HG02852 (cell line): ENCODE measurements at regions not wholly inside any gene's neighbourhood (a gene's known extent, or its start where the extent isn't known, plus 50 kb on each side); places are given as distances from the start of the nearest gene placed in this dataset.

ENCODE experiments used
- ATAC-seq: cut with Tn5 transposase; IDR thresholded peaks from one replicate; pipeline ENCODE4 v1.9.1; 2021; ENCODE audit warnings: mild to moderate bottlenecking, moderate library complexity; ENCODE audit not compliant: unreplicated experiment

DNA sequence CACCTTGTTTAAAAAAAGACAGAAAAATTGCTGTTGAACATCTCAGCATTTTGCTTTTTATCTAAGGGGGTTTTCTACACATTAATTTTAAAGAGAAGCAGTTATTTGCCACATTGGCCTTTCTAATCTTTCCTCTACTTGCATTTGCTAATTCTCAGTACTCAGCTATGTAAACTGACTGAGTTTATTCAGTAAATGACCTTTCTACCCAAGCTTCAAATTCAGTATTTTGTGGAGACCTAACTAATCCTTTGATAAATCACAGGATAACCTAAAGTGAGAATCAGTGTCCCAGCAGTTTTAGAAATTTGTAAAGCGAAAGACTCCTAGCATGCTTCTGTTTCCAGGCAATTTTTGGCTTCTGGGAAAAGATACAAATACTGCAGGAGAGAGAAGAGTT is 288.4 kb downstream of the ASXL3 start:
- no peak for ATAC-seq

DNA sequence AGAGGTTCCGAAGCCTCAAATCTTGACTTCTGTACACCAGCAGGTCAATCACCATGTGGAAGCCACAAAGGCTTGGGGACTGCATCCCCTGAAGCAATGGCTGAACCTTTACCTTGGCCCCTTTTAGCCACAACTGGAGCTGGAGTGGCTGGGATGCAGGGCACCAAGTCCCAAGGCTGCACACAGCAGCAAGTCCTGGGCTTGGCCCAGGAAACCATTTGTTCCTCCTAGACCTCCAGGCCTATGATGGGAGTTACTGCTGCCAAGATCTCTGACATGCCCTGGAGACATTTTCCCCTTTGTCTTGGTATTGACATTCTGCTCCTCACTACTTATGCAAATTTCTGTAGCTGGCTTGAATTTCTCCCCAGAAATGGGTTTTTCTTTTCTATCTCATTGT is 285.9 kb downstream of the ASXL3 start:
- ATAC-seq, result no peak

DNA sequence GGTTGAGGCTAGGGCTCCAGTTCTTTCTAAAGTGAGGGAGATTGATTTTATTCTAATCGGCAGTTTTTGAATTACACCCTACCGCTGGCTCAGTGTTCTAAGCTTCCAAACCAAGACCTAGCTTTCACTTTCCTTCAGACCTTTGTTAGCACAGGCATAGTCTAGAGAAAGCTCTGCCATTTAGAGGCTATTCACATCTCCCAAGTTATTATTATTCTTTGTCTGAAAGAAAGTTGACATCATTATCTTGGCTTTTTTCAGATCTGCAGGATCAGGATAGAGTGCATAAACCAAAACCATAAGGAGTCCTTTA is 276.8 kb downstream of the ASXL3 start:
- ATAC-seq, result no peak

DNA sequence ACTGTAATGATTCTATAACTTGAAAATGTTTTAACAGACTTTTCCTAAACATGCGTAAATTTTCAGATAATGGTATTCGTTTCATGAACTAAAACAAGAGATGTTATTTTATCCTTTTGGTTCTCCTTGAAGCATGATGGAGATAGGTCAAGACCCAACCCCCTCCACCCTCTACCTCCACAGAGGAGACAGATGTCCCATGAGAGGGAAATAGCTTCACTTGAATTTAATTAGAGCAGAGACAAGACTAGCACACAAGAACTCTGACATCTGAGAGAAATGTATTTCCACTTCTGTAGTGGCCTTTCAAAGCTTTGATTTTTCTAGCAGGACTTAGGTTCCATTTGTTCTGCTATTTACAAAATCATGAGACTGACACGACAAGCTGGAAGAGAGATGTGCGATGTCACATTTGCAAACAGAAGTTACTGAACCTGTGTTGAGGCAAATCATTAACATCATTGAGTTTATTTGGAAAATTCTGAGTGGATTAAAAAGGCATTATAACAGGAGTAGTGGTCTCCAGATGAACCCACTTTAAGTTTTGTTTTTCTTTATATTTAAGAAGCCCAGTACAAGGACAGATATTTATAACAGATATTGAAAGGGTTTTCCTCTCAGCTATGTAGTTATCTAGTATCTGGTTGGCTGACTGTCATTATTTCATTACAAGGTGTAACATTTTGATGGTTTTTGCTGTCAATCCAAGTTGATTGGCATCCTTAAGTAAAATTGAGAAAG is 276.2 kb downstream of the ASXL3 start:
- ATAC-seq, result no peak

DNA sequence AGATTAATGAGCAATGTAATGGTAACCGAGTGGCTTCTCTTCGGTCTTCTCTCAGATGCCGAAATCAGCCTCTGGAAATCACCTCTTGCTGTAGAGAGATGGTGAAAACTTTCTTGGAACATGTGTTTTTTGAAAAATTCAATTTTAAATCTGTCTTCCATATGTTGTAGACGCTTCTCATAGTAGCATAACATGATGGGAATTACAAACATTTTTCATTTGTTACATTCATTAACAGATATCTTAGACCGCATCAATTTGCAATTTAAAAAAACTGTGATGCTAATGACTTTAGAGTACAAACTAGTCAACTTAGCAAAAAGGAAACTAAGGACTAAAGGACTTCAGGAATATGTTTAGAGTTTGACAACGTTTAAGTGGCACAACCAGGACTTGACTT is 275.2 kb downstream of the ASXL3 start:
- ATAC-seq, result no peak

DNA sequence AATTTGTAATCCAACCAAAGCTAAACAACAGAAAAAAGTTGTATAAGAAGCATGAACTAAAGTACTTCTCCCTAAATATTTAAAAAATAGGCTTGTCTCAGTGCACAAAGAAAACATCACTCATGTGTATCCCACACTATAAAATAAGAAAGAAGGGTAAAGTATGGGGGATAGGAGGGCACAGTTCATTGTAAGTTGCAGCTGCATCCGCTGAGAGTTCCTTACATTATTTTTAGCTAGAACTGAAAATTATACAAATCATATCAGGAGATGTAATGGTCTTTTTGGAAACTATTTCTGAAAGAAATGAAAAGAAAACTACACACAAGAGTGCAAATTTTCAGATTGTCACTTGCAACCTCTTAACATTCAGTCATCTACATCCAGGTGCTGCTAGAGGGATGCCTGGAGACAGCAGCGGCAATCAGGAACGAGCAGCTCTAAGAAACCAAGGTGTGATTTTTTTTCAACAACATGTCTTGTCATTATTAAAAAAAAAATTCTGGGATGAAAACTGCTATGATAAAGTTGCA is 273.6 kb downstream of the ASXL3 start:
- no peak for ATAC-seq

DNA sequence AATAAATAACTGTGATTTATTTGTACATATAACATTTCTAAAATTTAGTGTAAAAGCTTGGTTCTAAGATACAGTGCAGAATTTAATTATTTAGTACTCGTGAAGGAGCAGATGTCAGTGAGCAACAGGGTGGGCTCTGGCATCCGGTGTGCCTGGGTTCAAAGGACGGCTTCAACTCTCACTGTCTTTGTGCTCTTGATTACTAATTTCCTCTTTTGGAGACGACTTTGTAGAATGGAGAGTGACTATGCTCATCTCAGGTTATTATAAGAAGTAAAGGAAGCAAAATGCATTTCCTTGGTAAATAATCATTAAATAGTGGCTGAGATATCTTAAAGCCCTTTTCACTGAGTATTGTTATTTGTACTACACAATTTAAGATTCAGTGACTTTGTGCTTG is 271.7 kb downstream of the ASXL3 start:
- ATAC-seq, result no peak

DNA sequence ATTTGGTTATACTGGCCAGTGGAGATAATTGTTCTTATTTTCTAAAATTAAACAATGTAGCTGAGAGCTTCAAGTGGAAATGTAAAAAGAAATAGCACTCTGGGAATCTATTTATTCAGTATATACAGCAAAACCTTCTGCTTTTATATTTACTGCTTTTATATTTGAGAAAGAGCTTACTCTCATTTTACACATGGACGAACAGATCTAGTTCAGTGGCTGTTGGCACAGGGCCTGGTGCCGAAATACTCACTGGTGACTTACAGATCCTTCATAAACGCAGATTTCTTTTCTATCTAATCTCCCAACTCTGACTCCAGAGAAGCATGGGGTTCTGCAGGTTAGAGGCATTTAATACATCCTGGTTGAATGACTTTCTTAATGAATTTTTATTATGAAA is 266.2 kb downstream of the ASXL3 start:
- ATAC-seq, result no peak

DNA sequence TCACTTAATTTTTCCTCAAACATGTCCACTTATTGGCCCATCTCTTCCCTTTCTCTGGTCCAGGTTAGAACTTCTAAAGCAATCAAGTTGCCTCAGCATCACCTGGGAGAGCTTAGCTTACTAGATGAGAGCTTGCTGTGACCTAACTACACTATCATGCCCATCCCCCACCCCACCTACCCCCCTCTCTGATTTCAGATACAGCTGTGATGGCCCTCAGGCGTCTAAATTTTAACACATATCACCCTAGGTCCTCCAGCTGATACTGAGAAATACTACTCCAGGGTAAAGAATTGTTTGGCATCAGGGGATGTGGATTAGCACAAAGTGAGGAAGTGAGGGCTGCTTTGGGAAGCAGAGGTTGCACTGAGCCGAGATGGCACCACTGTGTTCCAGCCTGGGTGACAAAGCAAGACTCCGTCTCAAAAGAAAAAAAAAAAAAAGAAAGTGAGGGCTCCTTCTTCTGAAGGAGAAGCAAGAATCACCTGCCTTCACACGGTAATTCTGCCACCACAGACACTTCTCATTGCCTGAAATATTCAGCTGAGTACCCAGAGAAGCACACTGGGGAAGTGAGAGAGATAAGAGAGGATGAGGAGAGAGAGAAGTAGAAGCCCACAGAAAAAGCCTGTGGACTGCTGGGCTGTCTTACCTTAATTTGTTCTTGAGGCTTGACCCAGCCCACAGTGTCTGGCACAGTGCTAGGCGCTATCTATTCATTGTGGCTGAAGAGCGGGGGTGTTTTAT is 263.4 kb downstream of the ASXL3 start:
- no peak for ATAC-seq

DNA sequence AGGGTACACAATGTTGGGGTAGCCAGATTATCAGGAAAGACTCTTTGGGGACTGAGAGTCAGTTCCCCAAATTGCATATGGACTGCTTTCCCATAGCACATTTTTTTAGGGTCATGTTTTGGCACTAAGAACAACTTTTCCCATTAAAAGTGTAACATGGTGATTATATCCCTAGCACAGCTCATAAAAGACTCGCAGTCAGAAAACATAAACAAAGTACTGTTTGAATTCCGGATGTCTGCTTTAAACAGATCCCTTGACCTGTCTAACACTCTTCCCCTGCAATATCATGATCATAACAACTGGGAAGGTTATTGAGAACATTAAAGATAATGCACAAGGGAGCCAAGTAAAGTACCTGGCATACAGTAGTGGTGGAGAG is 262.2 kb downstream of the ASXL3 start:
- no peak for ATAC-seq

DNA sequence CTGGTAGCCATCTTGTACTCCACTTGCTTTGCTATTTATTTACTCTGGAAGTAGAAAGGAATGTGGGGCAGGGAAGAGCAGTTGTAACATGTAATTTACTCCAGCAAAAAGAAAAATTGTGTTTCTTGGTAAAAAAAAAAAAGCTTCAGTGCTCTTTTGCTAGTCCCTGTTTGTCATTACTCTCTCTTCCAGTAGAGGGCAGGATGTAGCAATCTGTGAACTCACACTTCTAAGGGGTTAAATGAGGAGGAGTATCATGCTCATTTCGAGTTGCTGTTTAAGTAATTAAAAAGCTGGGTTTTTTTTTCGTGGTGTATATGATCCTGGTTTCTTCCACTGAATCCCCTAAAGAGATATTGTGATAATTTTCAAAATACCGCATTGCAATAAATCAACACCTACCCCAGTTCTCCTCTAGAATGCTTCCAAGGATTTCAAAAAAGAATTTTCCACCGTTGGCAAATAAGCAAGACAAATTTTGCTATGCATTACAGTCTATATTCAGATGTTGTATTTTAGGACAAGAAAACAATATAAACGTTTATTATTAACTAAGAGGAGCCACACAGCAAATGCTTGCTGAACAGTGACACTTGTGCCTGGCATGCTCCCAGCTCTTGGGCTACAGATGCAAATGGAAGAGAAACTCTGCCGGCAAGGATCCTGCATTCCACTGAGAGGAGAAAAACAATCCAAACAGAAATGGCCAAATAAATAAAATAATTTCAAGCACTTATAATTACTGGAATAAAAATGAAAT is 261.6 kb downstream of the ASXL3 start:
- peak; percentile 87 for ATAC-seq

DNA sequence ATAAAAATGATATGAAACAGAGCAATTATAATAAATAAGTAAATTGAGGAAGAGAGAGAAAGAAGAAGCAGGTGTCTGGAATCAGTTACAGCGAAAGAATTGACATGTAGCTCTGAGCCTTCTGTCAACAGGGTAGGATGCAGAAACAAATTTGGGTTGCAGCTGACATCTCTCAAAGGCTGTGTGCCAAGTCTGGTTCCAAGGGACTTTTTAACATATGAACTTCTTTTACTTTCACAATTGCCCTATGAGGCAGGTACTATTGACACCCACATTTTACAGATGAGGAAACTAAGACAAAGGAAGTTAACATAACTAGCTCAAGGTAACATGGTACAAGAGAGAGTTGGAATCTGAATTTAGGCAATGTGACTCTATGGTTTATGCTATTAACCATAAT is 260.0 kb downstream of the ASXL3 start:
- no peak for ATAC-seq

DNA sequence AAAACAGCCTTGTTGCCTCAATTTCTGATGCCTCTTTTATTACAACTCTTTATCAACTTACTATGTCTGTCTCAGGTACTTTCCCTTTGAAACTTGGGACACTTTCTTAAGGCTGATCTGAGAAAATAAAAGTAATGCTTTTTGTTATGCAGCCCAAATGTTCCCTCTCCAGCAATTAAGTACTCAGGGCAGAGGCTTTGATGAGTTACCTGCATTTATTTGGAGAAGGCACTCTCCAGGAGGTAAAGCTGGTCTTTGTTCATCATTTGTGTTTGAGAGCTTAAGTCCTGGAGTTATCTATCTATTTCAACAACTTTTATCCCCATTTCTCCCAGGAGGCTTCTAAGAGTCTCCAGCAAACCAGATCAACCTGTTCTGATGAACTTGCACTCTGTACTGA is 259.2 kb downstream of the ASXL3 start:
- ATAC-seq, result no peak

DNA sequence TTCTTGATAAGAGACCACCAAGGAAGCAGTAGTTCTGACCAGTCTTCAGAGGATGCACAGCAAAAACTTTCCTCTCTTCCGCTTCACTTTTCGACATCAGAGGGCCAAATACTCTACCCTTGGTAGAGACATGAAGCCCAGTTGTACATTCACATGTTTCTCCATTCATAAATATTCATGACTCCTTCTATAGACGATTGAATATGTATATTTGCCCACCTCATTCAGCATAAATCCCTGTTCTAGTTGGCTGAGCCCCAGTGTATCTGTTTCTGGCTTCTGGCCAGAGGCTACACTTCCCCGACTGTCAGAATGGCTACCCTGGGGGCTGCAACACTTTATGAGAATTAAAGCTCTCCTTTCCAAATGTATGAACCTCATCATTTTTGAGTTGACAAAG is 258.5 kb downstream of the ASXL3 start:
- ATAC-seq, result no peak

DNA sequence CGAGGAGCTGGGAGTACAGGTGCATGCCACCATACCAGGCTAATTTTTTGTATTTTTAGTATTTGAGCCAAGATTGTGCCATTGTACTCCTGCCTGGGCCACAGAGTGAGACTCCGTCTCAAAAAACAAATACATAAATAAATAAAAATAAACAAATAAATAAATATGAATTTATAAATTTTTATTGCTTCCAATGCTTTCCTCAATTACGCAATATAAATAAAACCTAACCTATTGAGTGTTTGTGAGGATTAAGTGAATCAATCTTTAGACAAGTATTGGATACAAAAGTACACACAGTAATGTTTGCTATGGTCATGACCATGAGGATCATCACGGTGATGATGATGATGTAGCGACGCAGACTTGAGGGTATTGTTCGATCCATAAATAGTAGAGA is 257.4 kb downstream of the ASXL3 start:
- no peak for ATAC-seq

DNA sequence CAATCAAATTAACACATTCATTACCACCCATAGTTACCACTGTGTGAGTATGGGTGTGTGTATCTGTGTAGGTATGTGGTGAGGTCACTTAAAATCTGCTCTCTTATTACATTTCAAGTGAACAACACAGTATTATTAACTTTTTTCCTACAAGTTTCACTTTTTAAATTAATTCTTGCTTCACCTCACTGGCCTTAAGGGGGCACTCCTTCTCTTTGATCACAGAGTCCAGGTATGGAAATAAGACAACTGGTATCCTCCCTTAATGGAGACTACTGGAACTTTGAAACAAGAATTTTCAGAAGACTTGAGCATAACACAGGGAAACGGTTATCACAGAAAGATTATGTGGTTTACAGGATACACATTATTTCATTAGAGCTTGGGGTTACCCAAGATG is 255.8 kb downstream of the ASXL3 start:
- no peak for ATAC-seq

DNA sequence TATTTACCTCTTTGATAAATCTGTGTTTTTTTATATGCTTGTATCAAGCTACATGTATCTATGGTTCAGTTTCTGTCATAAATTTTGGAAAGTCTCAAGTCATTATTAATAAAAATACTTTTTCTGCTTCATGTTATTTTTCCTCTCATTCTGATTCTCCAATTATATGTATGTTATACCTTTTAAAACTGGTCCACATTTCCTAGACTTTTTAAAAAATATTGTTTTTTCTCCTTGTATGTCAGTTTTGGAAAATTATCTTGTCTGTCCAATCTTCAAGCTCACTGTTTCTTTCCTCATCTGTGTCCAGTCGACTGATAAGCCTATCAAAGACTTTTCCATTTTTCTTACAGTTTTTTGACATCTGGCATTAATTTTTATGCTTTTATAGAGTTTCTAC is 253.4 kb downstream of the ASXL3 start:
- ATAC-seq, result no peak

DNA sequence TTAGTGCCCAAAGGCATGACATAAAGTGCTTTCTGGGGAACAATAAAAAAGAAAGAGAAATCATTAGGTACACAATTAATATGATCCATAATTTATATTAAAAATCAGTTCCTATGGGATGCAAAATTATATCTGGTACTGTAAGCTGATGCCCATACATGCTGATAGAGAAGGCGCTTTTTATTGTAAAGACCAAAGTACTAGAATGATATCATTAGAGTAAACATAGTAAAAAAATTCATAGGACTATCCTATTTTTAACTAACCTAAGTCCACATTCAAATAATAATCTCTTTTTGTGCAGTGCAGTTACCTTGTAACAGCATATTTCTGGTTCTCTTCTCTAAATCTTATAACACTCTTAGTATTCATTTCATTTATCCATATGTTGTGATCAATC is 252.2 kb downstream of the ASXL3 start:
- ATAC-seq, result no peak

DNA sequence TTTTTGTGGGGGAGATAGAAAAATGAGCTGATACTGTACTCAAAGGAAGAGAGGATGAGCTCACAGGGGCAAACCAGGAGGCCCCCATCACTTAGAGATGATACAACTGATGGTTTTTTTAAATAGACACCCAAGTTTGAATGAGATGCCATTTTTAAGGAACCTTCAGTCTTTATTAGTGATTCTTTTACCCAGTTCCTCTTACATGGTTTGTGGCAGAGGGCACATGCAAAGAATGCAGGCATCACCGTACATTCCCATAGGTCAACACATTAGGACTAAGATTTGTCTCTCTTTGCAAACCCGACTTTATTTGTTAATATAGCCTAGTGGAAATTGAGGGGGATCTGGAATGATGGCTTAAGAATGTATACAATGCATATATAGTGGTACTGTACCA is 250.9 kb downstream of the ASXL3 start:
- ATAC-seq, result no peak

DNA sequence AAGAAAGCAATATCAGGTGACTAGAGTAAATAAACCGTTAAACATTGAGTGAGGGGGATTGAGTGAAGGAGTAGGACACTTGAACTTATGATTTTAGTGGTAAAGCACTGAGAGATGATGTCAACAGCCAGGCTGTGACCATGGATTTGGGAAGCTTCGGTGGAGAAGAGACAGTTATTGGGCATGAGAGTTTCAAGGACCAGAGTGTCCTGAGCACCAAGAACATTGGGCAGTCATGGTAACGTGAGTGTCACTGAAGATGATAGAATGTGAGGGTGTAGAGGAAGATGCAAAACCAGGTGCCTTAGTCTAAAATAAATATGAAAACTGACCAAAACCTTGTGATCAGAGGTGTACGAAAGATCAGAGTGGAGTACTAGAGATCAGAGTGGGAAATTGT is 248.1 kb downstream of the ASXL3 start:
- ATAC-seq, result no peak

DNA sequence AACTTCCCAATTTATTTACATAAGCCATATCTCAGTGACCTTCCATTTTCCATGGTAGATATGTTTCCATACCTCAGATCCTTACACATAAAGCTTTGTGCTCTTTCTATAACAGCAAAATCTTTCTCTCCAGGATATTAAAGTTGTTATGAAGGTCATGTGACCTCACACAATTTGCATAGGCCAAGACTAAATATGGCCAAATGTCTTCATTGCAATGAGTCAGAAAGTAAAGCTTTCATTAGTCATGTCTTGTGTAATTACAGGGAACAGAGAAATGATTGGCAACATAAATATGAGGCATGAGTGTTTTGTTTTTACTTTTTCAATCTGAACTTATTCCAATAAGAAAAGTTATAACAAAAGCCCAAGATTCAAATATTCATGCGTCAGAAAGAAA is 243.5 kb downstream of the ASXL3 start:
- no peak for ATAC-seq
